GF-D8 (cell line): ENCODE measurements at regions not wholly inside any gene's neighbourhood (a gene's known extent, or its start where the extent isn't known, plus 50 kb on each side); places are given as distances from the start of the nearest gene placed in this dataset.
A peak's percentile ranks its signal among the peaks of the same experiment; 100 is the strongest.
"Not testable (repeated sequence)": the region's sequence is repeated elsewhere in the genome, so short reads cannot be mapped to it uniquely, and the experiment has no call there.

ENCODE experiments used
- DNase-seq: peaks from one replicate; lab custom pipeline; 2025; lab: John Stamatoyannopoulos, UW

- DNase-seq = no peak
These were observed 257.1 kb downstream of the EFCAB11 start for GRCh38 chr14:89697281-89698060.

GRCh38 chr14:89695846-89696245, 258.7 kb downstream of the EFCAB11 start:
- DNase-seq = no peak

GRCh38 chr14:89690139-89690538, 264.4 kb downstream of the EFCAB11 start:
- DNase-seq = no peak

GRCh38 chr14:89689711-89690110, 264.8 kb downstream of the EFCAB11 start:
- not testable (repeated sequence) for DNase-seq

GRCh38 chr14:89688507-89689211, 265.9 kb downstream of the EFCAB11 start:
- no peak for DNase-seq

GRCh38 chr14:89687129-89687528, 267.4 kb downstream of the EFCAB11 start:
- DNase-seq = not testable (repeated sequence)

- DNase-seq = no peak
These were observed 267.1 kb upstream of the FOXN3 start for GRCh38 chr14:89684139-89684538.

- DNase-seq = peak; percentile 31
These were observed 264.3 kb upstream of the FOXN3 start for GRCh38 chr14:89681086-89682018.

- no peak for DNase-seq
These were observed 263.1 kb upstream of the FOXN3 start for GRCh38 chr14:89680156-89680555.

- no peak for DNase-seq
These were observed 261.7 kb upstream of the FOXN3 start for GRCh38 chr14:89678768-89679167.

- DNase-seq = no peak
These were observed 258.6 kb upstream of the FOXN3 start for GRCh38 chr14:89675590-89675989.

- DNase-seq = no peak
These were observed 257.9 kb upstream of the FOXN3 start for GRCh38 chr14:89674936-89675335.

GRCh38 chr14:89674240-89674639, 257.2 kb upstream of the FOXN3 start:
- no peak for DNase-seq

GRCh38 chr14:89673512-89674225, 256.6 kb upstream of the FOXN3 start:
- no peak for DNase-seq

- DNase-seq = no peak
These were observed 255.8 kb upstream of the FOXN3 start for GRCh38 chr14:89672636-89673511.

GRCh38 chr14:89669193-89669592, 252.2 kb upstream of the FOXN3 start:
- peak; percentile 47 for DNase-seq

GRCh38 chr14:89667983-89668382, 250.9 kb upstream of the FOXN3 start:
- no peak for DNase-seq

- DNase-seq = not testable (repeated sequence)
These were observed 248.5 kb upstream of the FOXN3 start for GRCh38 chr14:89665300-89666081.

- DNase-seq = no peak
These were observed 244.4 kb upstream of the FOXN3 start for GRCh38 chr14:89661392-89661791.
